Parathyroid adenoma (tissue), 2 donors: ENCODE measurements at regions not wholly inside any gene's neighbourhood (a gene's known extent, or its start where the extent isn't known, plus 50 kb on each side); places are given as distances from the start of the nearest gene placed in this dataset.
"Not testable (repeated sequence)": the region's sequence is repeated elsewhere in the genome, so short reads cannot be mapped to it uniquely, and the experiment has no call there.

ENCODE experiments used
- H2AFZ ChIP-seq: fragments of 300-600 bp; sonication (generic); one replicate; pipeline ENCODE4 v1.7.0; 2017; ENCODE audit warnings: antibody characterized with exemption, mild to moderate bottlenecking
- H3K27ac ChIP-seq: fragments of 300-600 bp; sonication (generic); one replicate; pipeline ENCODE4 v1.7.0; 2017
- H3K27me3 ChIP-seq: fragments of 300-600 bp; sonication (generic); one replicate; pipeline ENCODE4 v1.7.0; 2017; ENCODE audit warnings: low read length; ENCODE audit not compliant: control insufficient read depth, insufficient read depth
- H3K36me3 ChIP-seq: fragments of 300-600 bp; sonication (generic); one replicate; pipeline ENCODE4 v1.7.0; 2017; ENCODE audit warnings: low read length; ENCODE audit not compliant: control insufficient read depth, insufficient read depth
- H3K4me1 ChIP-seq: fragments of 300-600 bp; sonication (generic); one replicate; pipeline ENCODE4 v1.7.0; 2017; ENCODE audit warnings: control low read depth
- H3K4me2 ChIP-seq: fragments of 300-600 bp; sonication (generic); one replicate; pipeline ENCODE4 v1.7.0; 2017; ENCODE audit warnings: low read length
- H3K4me3 ChIP-seq: fragments of 300-600 bp; sonication (generic); one replicate; pipeline ENCODE4 v1.7.0; 2017; ENCODE audit warnings: low read depth, low read length
- H3K79me2 ChIP-seq: fragments of 300-600 bp; sonication (generic); one replicate; pipeline ENCODE4 v1.7.0; 2017; ENCODE audit warnings: control low read depth
- H3K9ac ChIP-seq: fragments of 300-600 bp; sonication (generic); one replicate; pipeline ENCODE4 v1.7.0; 2017; ENCODE audit warnings: mild to moderate bottlenecking
- H3K9me3 ChIP-seq: fragments of 300-600 bp; sonication (generic); one replicate; pipeline ENCODE4 v1.7.0; 2017; ENCODE audit warnings: low read length; ENCODE audit not compliant: control insufficient read depth
- TF ChIP-seq, protein P1 (sequence below): fragments of 300-600 bp; sonication (generic); IDR thresholded peaks from one replicate; pipeline ENCODE4 v1.7.0; 2017; ENCODE audit warnings: antibody characterized with exemption, mild to moderate bottlenecking
- donor health status: primary hyperparathyroidism.

DNA sequence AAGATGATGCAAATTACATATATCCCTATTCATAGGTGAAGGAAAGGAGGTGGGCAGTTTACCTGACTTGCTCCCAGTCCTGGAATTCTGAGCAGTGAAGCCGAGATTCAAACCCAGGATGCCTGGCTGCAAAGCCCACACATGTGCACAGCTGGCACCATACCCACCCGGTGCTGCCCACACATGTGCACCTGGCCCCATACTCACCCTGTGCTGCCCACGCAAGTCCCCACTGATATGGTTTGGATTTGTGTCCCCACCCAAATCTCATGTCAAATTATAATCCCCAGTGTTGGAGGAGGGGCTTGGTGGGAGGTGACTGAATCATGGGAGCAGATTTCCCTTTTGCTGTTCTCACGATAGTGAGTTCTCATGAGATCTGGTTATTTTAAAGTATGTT, 179.2 kb upstream of the C14orf180 start:
- Histone ChIP-seq H3K27ac (no peak overlapping the region), H3K27me3 (peaks cover 4% of the 10 kb centered on the region), H3K9me3 (no peaks in the 10 kb centered on the region), H3K4me3 (no peak overlapping the region), H3K4me2 (no peak overlapping the region), H3K9ac (no peak overlapping the region), H2AFZ (no peak overlapping the region), H3K4me1 (no peaks in the 10 kb centered on the region), H3K79me2 (no peaks in the 10 kb centered on the region), H3K36me3 (no peaks in the 10 kb centered on the region)
- TF ChIP-seq, protein P1, sequence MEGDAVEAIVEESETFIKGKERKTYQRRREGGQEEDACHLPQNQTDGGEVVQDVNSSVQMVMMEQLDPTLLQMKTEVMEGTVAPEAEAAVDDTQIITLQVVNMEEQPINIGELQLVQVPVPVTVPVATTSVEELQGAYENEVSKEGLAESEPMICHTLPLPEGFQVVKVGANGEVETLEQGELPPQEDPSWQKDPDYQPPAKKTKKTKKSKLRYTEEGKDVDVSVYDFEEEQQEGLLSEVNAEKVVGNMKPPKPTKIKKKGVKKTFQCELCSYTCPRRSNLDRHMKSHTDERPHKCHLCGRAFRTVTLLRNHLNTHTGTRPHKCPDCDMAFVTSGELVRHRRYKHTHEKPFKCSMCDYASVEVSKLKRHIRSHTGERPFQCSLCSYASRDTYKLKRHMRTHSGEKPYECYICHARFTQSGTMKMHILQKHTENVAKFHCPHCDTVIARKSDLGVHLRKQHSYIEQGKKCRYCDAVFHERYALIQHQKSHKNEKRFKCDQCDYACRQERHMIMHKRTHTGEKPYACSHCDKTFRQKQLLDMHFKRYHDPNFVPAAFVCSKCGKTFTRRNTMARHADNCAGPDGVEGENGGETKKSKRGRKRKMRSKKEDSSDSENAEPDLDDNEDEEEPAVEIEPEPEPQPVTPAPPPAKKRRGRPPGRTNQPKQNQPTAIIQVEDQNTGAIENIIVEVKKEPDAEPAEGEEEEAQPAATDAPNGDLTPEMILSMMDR = no peak

DNA sequence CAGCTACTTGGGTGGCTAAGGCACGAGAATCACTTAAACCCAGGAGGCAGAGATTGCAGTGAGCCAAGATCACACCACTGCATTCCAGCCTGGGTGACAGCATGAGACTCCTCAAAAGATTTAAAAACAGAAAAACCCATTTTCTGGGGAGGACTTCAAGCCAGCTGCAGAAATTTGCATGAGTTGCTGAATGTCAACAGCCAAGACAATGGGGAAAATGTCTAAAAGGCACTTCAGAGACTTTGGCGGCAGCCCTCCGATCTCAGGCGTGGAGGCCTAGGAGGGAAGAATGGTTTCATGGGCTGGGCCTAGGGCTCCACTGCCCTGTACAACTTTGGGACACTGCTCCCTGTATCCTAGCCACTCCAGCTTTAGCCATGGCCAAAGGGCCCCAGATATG, 177.8 kb upstream of the C14orf180 start:
- Histone ChIP-seq H3K4me1 (no peaks in the 10 kb centered on the region), H3K4me3 (no peak overlapping the region), H3K27ac (no peak overlapping the region), H3K36me3 (no peaks in the 10 kb centered on the region), H2AFZ (no peak overlapping the region), H3K79me2 (no peaks in the 10 kb centered on the region), H3K9ac (no peak overlapping the region), H3K9me3 (no peaks in the 10 kb centered on the region), H3K4me2 (no peak overlapping the region), H3K27me3 (no peaks in the 10 kb centered on the region)
- TF ChIP-seq, protein P1 = no peak

DNA sequence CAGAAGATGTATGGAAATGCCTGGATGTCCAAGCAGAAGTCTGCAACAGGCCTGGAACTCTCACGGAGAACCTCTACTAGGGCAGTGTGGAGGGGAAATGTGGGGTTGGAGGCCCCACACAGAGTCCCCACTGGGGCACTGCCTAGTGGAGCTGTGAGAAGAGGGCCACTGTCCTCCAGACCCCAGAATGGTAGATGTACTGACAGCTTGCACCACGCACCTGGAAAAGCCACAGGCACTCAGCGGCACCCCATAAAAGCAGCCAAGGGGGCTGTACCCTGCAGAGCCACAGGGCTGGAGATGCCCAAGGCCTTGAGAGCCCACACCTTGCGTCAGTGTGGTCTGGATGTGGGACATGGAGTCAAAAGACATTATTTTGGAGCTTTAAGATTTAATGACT, 177.3 kb upstream of the C14orf180 start:
- H3K36me3 ChIP-seq, H3K9ac ChIP-seq, H3K4me3 ChIP-seq, H3K4me1 ChIP-seq, H3K4me2 ChIP-seq, H3K27me3 ChIP-seq, H3K9me3 ChIP-seq, H2AFZ ChIP-seq, H3K27ac ChIP-seq, H3K79me2 ChIP-seq: not testable (repeated sequence)

DNA sequence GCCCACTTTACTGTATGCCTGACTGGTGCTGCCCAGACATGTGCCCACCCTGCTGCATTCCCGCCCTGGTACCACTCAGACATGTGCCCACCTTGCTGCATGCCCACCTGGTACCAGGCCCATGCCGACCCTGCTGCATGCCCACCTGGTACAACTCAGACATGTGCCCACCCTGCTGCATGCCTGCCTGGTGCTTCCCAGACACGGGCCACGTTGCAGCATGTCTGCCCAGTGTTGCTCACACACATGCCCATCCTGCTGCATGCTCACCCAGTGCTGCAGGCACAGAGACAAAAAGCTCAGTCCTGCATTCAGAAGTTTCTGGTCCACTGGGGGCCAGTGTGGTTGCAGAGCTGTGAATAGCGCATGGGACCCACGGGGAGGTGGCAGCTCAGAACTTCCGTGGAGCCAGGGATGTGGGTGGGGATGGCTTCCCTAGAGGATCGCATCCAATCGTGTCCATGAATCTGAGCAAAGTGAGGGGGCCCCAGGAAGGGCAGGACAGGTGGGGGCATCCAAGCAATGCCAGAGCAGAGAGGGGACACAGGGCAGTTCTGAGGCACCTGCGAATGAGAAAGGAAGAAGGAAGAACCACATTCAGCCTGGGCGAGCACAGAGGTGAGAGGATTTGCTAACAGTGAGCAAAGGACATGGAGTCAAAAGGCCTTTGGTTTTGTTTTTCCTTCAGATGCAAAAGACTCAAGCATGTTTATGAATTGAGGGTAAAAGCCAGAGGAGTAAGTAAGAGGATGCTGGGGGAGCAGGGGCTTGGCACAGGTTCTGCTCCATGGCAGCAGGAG, 175.9 kb upstream of the C14orf180 start:
- H3K27ac ChIP-seq = no peak overlapping the region
- H3K36me3 ChIP-seq = no peaks in the 10 kb centered on the region
- H3K27me3 ChIP-seq = no peaks in the 10 kb centered on the region
- H3K4me1 ChIP-seq = no peaks in the 10 kb centered on the region
- H2AFZ ChIP-seq = no peak overlapping the region
- H3K9ac ChIP-seq = no peak overlapping the region
- H3K9me3 ChIP-seq = no peaks in the 10 kb centered on the region
- H3K4me3 ChIP-seq = no peak overlapping the region
- no peaks in the 10 kb centered on the region for H3K79me2 ChIP-seq
- no peak overlapping the region for H3K4me2 ChIP-seq
- TF ChIP-seq, protein P1 = no peak

DNA sequence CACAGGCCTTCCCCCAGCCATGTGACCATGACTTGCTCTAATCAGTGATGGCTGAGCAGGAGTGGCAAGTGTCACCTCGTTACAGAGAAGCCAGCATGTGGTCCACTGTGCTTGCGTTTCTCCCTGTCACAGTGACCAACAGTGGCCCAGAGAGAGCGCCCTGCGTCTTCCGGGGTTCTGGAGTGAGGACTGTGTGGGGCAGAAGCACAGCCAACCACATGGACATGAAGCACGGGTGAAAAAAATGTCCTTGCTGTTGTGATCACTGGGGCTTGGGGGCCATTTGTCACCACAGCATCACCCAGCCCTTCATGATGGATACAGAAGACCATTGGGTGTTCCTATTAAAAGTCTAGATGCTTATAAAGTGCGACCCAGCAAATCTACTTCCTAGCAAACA, 174.6 kb upstream of the C14orf180 start:
- H3K9ac ChIP-seq = no peak overlapping the region
- no peaks in the 10 kb centered on the region for H3K4me1 ChIP-seq
- no peak overlapping the region for H2AFZ ChIP-seq
- H3K27me3 ChIP-seq = no peaks in the 10 kb centered on the region
- no peaks in the 10 kb centered on the region for H3K9me3 ChIP-seq
- TF ChIP-seq, protein P1 = no peak
- no peaks in the 10 kb centered on the region for H3K36me3 ChIP-seq
- no peak overlapping the region for H3K27ac ChIP-seq
- H3K4me3 ChIP-seq = no peak overlapping the region
- no peaks in the 10 kb centered on the region for H3K79me2 ChIP-seq
- no peak overlapping the region for H3K4me2 ChIP-seq
